GOT3 (cell line): ENCODE measurements at regions not wholly inside any gene's neighbourhood (a gene's known extent, or its start where the extent isn't known, plus 50 kb on each side); places are given as distances from the start of the nearest gene placed in this dataset.
"Not testable (repeated sequence)": the region's sequence is repeated elsewhere in the genome, so short reads cannot be mapped to it uniquely, and the experiment has no call there.

Source experiments
- DNase-seq: peaks from one replicate; lab custom pipeline; 2025; ENCODE audit warnings: mixed read lengths; lab: John Stamatoyannopoulos, UW

GRCh38 chr2:176851889-176852483 lies 360.6 kb upstream of the HNRNPA3 start:
- DNase-seq = no peak

DNA sequence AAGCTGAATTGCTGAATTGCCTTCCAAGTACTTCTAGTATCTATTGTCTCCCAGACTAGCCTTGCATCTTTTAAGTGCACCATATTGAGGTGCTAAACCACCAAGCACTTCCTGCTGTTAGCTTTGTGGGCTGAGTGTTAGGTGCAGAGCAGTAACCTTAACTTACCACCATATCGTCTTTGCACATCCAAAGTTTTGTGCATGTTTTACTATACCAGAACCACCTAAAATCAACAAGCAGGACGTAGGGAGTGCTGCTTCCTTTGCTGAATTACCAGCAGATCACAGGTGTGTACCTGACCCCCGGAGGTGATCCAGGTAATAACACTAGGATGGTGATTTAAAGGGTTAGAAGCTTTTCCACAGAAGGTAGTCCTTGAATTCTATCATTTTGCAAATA lies 359.9 kb upstream of the HNRNPA3 start:
- DNase-seq = no peak

DNA sequence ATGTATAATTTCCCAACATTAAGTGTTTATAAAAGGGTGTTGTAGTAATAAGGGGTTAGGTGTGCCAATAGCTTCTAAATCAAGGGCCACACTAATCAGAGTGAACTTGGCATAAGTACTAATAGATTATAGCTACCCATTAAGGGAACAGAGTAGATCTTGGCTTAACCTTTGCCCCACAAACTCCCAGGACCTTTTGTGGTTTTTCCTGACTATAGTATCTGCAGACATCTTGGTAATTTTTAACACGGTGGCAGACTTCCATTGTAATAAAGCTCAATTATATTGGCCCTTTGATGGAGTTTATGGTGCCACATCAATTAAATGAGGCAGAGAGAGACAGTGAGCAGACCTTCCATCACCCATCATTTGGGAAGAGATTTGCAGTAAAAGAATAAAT lies 358.5 kb upstream of the HNRNPA3 start:
- DNase-seq = no peak

DNA sequence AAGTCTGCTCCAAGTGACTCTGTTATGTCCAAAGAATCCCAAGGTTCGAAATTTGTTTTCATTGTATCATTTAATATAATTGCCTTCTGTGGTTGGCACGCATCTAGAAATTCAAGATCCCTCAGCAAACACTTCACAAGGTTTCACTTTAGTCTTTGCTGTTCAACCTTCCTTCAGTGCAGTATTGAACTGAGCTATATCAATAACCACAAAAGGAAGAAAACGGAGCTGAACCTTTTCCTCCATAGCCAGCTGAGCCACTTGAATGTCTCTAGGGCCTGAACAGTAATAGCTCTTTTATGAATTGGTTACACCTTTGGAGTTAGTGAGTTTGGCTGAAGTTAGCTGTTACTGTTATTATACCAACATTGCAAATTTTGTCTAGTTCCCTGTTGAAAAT lies 357.7 kb upstream of the HNRNPA3 start:
- DNase-seq = no peak

DNA sequence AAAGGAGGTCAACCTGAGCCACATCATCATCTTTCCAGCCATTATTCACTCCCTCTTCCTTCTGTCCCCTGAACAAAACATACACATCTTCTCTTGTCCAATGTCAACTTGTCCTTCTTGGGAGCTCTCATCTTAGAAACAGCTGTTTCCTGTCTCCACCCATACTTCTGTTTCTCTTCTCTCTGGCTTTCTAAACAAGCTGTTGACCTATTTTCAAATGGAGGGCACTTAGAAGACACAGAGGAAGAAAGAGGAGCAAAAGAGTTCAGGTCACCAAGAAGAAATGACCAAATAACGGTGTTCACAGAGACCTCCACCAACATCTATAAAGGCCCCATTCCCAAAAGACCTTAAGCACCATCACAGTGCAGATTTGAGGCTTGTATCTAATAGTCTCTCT lies 355.9 kb upstream of the HNRNPA3 start:
- no peak for DNase-seq

GRCh38 chr2:176865336-176865735 lies 347.3 kb upstream of the HNRNPA3 start:
- no peak for DNase-seq

- DNase-seq = no peak
Measured at GRCh38 chr2:176872406-176872805, 340.2 kb upstream of the HNRNPA3 start.

- DNase-seq = no peak
Measured at GRCh38 chr2:176873403-176873802, 339.2 kb upstream of the HNRNPA3 start.

- DNase-seq = no peak
Measured at GRCh38 chr2:176876493-176877103, 336.0 kb upstream of the HNRNPA3 start.

GRCh38 chr2:176879426-176879995 lies 333.1 kb upstream of the HNRNPA3 start:
- DNase-seq = no peak

GRCh38 chr2:176882045-176882444 lies 330.5 kb upstream of the HNRNPA3 start:
- not testable (repeated sequence) for DNase-seq

GRCh38 chr2:176885001-176885643 lies 327.5 kb upstream of the HNRNPA3 start:
- DNase-seq = no peak

- no peak for DNase-seq
Measured at GRCh38 chr2:176885661-176886060, 326.9 kb upstream of the HNRNPA3 start.

- no peak for DNase-seq
Measured at GRCh38 chr2:176891105-176891504, 321.5 kb upstream of the HNRNPA3 start.

DNA sequence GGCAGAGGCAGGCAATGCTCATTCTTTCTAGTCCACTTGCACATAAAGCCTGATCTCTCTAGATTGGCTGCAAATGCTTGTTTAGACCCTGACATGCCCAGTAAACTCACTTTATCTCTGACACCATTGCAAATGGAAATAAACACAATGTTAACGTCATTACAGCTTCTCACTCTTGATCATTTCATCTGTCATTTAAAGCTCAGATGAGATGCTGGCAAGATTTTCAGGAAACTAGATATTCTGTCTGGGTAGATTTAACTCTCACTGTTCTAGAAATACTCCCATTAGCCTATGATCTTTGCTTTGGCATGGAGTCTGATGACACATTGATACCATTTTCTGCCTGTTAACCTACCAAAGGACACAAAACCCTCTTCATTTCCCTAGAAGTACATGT lies 320.7 kb upstream of the HNRNPA3 start:
- no peak for DNase-seq

GRCh38 chr2:176892676-176893226 lies 319.8 kb upstream of the HNRNPA3 start:
- DNase-seq = no peak

GRCh38 chr2:176895158-176895557 lies 317.4 kb upstream of the HNRNPA3 start:
- DNase-seq = no peak

DNA sequence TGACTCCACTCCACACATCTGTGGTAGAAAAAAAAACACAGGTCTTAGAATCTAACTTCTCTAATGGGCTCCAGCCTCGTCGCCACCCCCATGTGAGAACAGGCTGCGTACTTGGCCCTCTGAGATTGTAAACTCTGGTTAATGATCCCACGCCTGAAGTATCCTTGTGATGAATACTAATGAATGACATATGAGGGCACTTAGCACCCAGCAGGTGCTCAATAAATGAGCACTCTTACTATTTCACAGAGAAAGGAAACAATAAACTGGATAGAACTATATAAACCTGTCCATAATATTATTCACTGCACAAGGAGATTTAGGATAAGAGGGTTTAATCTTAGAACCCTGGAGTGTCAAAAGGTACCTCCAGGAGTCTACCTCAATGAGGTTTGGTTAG lies 310.1 kb upstream of the HNRNPA3 start:
- no peak for DNase-seq

DNA sequence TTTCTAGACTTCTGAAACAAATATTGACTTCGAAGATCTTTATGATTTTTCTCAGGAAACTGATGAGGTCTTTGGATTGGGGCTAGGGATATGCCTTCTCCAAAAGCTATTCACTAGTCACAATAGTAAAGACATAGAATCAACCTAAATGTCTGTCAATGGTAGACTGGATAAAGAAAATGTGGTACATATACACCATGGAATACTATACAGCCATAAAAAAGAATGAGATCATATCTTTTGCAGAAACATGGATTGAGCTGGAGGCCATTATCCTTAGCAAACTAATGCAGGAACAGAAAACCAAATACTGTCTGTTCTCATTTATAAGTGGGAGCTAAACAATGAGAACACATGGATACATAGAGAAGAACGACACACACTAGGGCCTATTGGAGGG lies 308.5 kb upstream of the HNRNPA3 start:
- DNase-seq = not testable (repeated sequence)

GRCh38 chr2:176907341-176907740 lies 305.3 kb upstream of the HNRNPA3 start:
- no peak for DNase-seq

DNA sequence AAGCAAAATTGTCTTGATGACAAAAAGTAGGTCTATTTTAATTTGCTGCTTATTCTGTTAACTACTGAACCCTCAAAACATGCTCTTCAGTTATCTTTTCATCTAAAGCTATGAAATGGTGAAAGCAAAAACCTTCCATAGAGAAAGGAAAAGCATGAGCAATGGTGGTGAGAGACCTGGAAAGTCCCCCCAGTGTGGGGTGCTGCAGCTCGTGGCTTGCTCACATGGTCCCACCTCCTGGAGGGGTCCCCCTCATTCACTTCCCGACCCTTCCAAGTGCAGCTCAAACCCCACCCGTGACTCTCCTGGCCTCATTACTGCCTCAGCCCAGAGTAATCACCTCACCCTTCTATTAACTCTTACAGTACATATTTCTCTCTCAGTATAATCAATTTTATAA lies 301.8 kb upstream of the HNRNPA3 start:
- no peak for DNase-seq

DNA sequence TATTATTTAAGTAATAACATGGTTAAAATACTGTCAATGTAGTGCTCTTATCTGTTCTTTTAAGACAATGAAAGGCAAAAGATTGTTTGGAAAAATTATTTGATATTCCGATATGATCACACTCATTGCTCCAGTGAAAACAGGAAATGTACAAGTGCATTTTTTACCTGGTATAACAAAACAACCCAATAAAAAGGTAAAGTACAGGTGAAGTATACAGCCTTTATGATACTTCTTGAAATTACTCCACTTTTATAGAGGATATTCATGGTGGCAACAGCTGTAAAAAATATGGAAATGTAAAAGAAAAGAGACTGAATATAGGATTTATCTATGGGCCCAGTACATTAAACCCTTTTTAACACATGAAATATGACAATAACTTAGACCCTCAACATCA lies 298.6 kb upstream of the HNRNPA3 start:
- DNase-seq = no peak

DNA sequence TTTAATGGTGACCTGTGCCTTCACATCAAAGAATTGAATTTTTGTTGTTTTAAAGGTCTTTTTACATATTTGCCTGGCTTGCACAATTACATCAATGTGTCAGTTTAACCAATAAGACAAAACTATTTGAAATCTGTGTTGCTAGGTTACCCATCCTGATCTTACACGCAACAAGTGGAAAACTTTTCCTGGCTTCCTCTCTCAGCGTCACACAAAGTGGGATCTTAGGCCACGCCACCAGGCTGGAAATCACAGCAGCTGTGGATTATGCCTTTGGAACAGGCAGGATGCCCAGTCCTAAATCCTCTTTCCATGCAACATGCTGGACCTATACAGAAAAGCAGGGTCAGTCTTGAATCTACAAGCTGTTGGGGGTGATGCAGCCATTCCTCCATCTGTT lies 298.2 kb upstream of the HNRNPA3 start:
- DNase-seq = no peak
